Activated B cell treated with CpG ODN at 0.5 μM for 24 hours (primary cell): ENCODE measurements at regions not wholly inside any gene's neighbourhood (a gene's known extent, or its start where the extent isn't known, plus 50 kb on each side); places are given as distances from the start of the nearest gene placed in this dataset.
"Not testable (repeated sequence)": the region's sequence is repeated elsewhere in the genome, so short reads cannot be mapped to it uniquely, and the experiment has no call there.

Experiments used
- ATAC-seq: fragments of 200-7000 bp; cut with Tn5 transposase; one replicate; pipeline ENCODE4 v1.10.0; 2021; ENCODE audit warnings: low read depth, mild to moderate bottlenecking, moderate library complexity
- CTCF ChIA-PET: fragments of 350-600 bp; sonication (Branson Sonifier 250); formaldehyde crosslinking; loops from one replicate; lab custom pipeline; 2021; ENCODE audit warnings: antibody characterized with exemption; lab: Charles Lee
- POLR2A ChIA-PET: fragments of 350-600 bp; sonication (Branson Sonifier 250); formaldehyde crosslinking; loops from one replicate; lab custom pipeline; 2021; ENCODE audit warnings: antibody characterized with exemption; lab: Charles Lee
- DNase-seq: peaks from one replicate; pipeline ENCODE4 v3.0.0; 2022
- H3K27ac Mint-ChIP-seq: one replicate; pipeline ENCODE4 v1.8.0; 2020; ENCODE audit warnings: mixed read lengths
- H3K27me3 Mint-ChIP-seq: one replicate; pipeline ENCODE4 v1.8.0; 2021; ENCODE audit warnings: mixed read lengths
- H3K36me3 Mint-ChIP-seq: one replicate; pipeline ENCODE4 v1.8.0; 2021; ENCODE audit warnings: low read depth, mixed read lengths
- H3K4me1 Mint-ChIP-seq: one replicate; pipeline ENCODE4 v1.8.0; 2021; ENCODE audit warnings: mixed read lengths
- H3K4me3 Mint-ChIP-seq: one replicate; pipeline ENCODE4 v1.8.0; 2020; ENCODE audit warnings: mild to moderate bottlenecking, mixed read lengths
- H3K9me3 Mint-ChIP-seq: one replicate; pipeline ENCODE4 v1.8.0; 2020; ENCODE audit warnings: mixed read lengths
- CTCF ChIP-seq: fragments of 200-600 bp; IDR thresholded peaks from one replicate; pipeline ENCODE4 v1.8.0; 2022; ENCODE audit warnings: antibody characterized with exemption, mild to moderate bottlenecking
- intact Hi-C: fragments of 100-400 bp; cut with micrococcal nuclease; formaldehyde crosslinking; loops from one replicate; pipeline ENCODE4 v1.15.1; 2024

- H3K27ac Mint-ChIP-seq = no peak overlapping the region
- ATAC-seq = no peak
- H3K27me3 Mint-ChIP-seq = no peaks in the 10 kb centered on the region
- no peak for TF ChIP-seq CTCF
- no peaks in the 10 kb centered on the region for H3K36me3 Mint-ChIP-seq
- no peak overlapping the region for H3K4me3 Mint-ChIP-seq
- POLR2A ChIA-PET = no interaction called here
- CTCF ChIA-PET = no interaction called here
- H3K4me1 Mint-ChIP-seq = no peaks in the 10 kb centered on the region
- peaks cover 3% of the 10 kb centered on the region for H3K9me3 Mint-ChIP-seq
- no peak for DNase-seq
- intact Hi-C loops = no loop called here
Measured at GRCh38 chr4:160362478-160362877, 1259.6 kb downstream of the RAPGEF2 start.

- CTCF ChIA-PET = no interaction called here
- POLR2A ChIA-PET = no interaction called here
- no peaks in the 10 kb centered on the region for H3K27me3 Mint-ChIP-seq
- peaks cover 5% of the 10 kb centered on the region for H3K9me3 Mint-ChIP-seq
- TF ChIP-seq CTCF = no peak
- H3K4me3 Mint-ChIP-seq = no peak overlapping the region
- no peaks in the 10 kb centered on the region for H3K4me1 Mint-ChIP-seq
- no peak overlapping the region for H3K27ac Mint-ChIP-seq
- ATAC-seq (no peak), DNase-seq (no peak)
- H3K36me3 Mint-ChIP-seq = no peaks in the 10 kb centered on the region
- intact Hi-C loops = no loop called here
Measured at GRCh38 chr4:160364217-160364616, 1261.3 kb downstream of the RAPGEF2 start.

- DNase-seq, H3K4me3 Mint-ChIP-seq, H3K9me3 Mint-ChIP-seq, H3K4me1 Mint-ChIP-seq, H3K27me3 Mint-ChIP-seq, CTCF ChIA-PET, intact Hi-C loops, POLR2A ChIA-PET, H3K27ac Mint-ChIP-seq, ATAC-seq, H3K36me3 Mint-ChIP-seq: not testable (repeated sequence)
Measured at GRCh38 chr4:160364665-160365064, 1261.8 kb downstream of the RAPGEF2 start.

- H3K9me3 Mint-ChIP-seq, H3K27ac Mint-ChIP-seq, CTCF ChIA-PET, intact Hi-C loops, POLR2A ChIA-PET, ATAC-seq, H3K4me3 Mint-ChIP-seq, H3K27me3 Mint-ChIP-seq, H3K4me1 Mint-ChIP-seq, DNase-seq, H3K36me3 Mint-ChIP-seq: not testable (repeated sequence)
Measured at GRCh38 chr4:160365383-160365782, 1262.5 kb downstream of the RAPGEF2 start.

GRCh38 chr4:160370046-160370445 is 1267.2 kb downstream of the RAPGEF2 start:
- intact Hi-C loops = no loop called here
- DNase-seq = no peak
- TF ChIP-seq CTCF = no peak
- Mint-ChIP-seq H3K4me1 (no peaks in the 10 kb centered on the region), H3K4me3 (no peak overlapping the region), H3K9me3 (peaks cover 2% of the 10 kb centered on the region), H3K27ac (no peak overlapping the region), H3K36me3 (no peaks in the 10 kb centered on the region), H3K27me3 (no peaks in the 10 kb centered on the region)
- ChIA-PET CTCF (no interaction called here), POLR2A (no interaction called here)
- no peak for ATAC-seq

GRCh38 chr4:160371446-160371845 is 1268.6 kb downstream of the RAPGEF2 start:
- ATAC-seq = no peak
- Mint-ChIP-seq H3K36me3 (no peaks in the 10 kb centered on the region), H3K4me1 (no peaks in the 10 kb centered on the region), H3K27me3 (no peaks in the 10 kb centered on the region), H3K4me3 (no peak overlapping the region), H3K9me3 (peaks cover 2% of the 10 kb centered on the region), H3K27ac (no peak overlapping the region)
- intact Hi-C loops = no loop called here
- DNase-seq = no peak
- ChIA-PET CTCF (no interaction called here), POLR2A (no interaction called here)
- TF ChIP-seq CTCF = no peak
